HG03378 (cell line): ENCODE measurements at regions not wholly inside any gene's neighbourhood (a gene's known extent, or its start where the extent isn't known, plus 50 kb on each side); places are given as distances from the start of the nearest gene placed in this dataset.
"Not testable (repeated sequence)": the region's sequence is repeated elsewhere in the genome, so short reads cannot be mapped to it uniquely, and the experiment has no call there.

Experiments
- ATAC-seq: cut with Tn5 transposase; IDR thresholded peaks from one replicate; pipeline ENCODE4 v1.9.1; 2021; ENCODE audit warnings: mild to moderate bottlenecking, moderate library complexity; ENCODE audit not compliant: unreplicated experiment

DNA sequence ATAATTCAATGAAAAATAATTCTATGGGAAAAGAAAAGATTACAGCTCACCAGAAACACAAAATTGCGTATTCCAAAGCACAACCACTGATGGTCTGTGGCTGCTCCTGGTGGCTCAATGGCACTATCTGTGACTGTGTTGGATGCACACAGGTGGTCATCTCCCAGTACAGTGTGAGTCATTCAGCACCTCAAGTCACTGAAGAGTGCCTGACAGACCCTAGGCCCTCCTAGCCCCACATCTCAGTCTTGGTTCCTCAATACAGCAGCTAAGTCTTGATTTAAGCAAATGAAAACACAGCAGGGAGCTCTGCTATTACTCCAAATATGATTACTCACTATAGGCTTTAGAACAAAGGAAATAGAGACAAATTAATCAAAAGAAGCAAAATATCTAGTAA is 233.4 kb upstream of the FRG1 start:
- not testable (repeated sequence) for ATAC-seq

GRCh38 chr4:189711956-189712355 is 228.7 kb upstream of the FRG1 start:
- ATAC-seq, result not testable (repeated sequence)

GRCh38 chr4:189721016-189721993 is 219.4 kb upstream of the FRG1 start:
- ATAC-seq, result not testable (repeated sequence)

GRCh38 chr4:189722324-189723003 is 218.2 kb upstream of the FRG1 start:
- not testable (repeated sequence) for ATAC-seq

GRCh38 chr4:189727982-189728638 is 212.6 kb upstream of the FRG1 start:
- not testable (repeated sequence) for ATAC-seq

DNA sequence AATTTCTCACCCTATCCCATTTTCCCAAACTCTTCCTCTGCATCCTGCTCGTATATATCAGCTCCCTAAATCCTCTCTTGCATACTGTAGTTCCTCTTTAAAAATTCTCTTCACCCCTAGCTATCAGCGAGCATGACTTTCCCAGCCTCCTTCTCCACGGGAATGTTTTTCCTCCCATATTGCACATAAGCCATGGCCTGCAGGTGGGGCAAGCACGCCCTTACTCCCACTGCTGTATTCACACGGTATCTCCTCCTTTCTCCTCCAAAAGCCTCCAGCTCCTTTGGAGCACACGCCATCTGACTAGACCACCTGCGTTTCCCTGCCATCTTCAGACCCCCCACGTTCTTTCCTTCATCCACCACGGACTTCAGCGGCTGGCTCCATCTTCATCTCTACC is 208.7 kb upstream of the FRG1 start:
- ATAC-seq, result not testable (repeated sequence)

GRCh38 chr4:189733507-189733906 is 207.2 kb upstream of the FRG1 start:
- not testable (repeated sequence) for ATAC-seq

GRCh38 chr4:189734648-189735267 is 205.9 kb upstream of the FRG1 start:
- not testable (repeated sequence) for ATAC-seq

GRCh38 chr4:189736656-189737055 is 204.0 kb upstream of the FRG1 start:
- ATAC-seq, result not testable (repeated sequence)

GRCh38 chr4:189740118-189740517 is 200.6 kb upstream of the FRG1 start:
- ATAC-seq, result not testable (repeated sequence)

GRCh38 chr4:189740873-189741272 is 199.8 kb upstream of the FRG1 start:
- no peak for ATAC-seq

- not testable (repeated sequence) for ATAC-seq
Observed at GRCh38 chr4:189753092-189753491, 187.6 kb upstream of the FRG1 start.

- no peak for ATAC-seq
Observed at GRCh38 chr4:189763583-189763982, 177.1 kb upstream of the FRG1 start.

DNA sequence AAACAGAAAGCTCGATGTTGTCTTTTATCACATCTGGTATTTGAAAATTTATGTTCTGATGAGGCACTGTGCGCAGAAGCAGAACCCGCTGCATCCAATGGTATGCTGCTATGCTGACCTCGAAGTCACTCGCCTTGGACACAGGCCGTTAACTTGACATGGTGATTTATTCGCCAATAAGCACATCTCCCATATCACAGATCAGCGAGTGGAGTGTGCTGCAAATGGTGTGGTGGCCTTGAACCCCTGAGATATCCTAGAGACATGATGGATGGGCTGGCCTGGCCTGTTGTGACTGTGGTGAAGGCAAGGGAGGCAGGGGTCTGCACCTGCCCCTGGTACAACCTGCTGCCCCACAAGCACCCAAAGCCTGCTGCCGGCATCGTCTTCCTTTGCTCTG is 175.4 kb upstream of the FRG1 start:
- ATAC-seq, result no peak

- no peak for ATAC-seq
Observed at GRCh38 chr4:189765736-189766135, 174.9 kb upstream of the FRG1 start.

DNA sequence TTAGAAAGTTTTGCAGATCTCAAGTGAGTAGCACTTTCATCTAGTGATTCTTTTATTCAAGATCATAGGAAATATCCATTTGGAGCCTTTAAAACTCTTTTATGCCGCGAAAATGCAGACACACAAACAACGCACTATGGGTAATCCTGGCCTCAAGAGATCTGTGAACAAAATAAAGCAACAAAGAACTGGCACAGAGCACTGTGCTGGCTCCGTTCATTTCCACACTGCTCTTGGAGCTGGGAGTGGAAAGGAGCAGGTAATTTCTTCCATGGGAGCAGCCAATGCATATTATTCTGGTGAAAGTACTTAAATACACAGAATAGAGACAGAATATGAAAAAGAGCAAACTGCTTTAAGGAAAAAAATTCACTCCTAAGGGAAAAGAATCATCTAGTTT is 172.7 kb upstream of the FRG1 start:
- no peak for ATAC-seq

GRCh38 chr4:189769131-189769530 is 171.5 kb upstream of the FRG1 start:
- no peak for ATAC-seq

- no peak for ATAC-seq
Observed at GRCh38 chr4:189771696-189772361, 168.8 kb upstream of the FRG1 start.

DNA sequence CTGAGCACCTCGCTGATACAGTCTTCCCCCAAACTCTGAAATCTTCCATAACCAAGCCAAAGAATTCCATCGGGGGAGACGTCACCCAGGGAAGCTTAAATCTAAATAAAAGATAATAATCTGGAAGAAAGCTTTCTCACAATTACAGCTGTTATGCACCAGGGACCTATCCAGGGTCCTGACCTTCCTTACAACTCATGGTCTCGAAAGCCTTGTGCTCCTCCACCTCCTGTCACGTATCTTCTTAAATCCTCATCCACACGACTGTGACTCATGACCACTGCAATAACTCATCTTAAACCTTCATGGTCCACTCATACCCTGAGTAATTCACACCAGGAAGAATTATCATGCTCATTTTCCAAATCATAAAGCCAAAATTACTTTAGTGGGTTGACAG is 166.8 kb upstream of the FRG1 start:
- no peak for ATAC-seq

DNA sequence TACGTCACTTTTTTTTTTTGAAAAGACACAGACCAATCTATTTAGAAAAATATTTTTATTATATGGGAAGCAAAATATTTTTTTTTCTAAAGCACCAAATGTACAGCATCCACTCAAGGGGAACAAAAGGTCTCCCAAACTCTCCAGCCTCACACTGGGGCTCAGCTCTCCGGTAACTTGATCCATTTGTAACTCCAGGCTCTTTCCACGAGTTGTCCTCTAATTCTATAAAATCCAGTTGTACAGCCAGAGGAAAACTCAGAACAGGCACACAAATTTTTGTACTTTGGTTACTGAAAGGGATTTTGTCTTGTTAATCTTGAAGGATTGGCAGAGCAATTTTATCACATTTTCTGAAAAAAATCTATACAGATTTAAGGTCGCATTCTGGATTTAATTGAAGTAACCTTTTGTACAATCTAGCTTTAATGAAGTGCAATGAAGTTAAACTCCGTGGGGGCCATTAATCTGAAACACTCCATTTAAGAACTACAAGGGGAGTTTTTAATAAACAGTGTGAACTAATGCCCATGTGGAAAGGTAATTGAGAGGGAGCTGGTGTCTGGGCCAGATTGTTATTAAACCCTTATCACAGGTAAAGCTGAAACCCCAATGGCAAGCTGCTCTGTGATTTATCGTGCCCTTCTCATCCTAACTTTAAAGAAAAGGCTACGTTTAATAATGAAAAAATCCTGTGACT is 161.2 kb upstream of the FRG1 start:
- no peak for ATAC-seq
